GM19468 (cell line): ENCODE measurements at regions not wholly inside any gene's neighbourhood (a gene's known extent, or its start where the extent isn't known, plus 50 kb on each side); places are given as distances from the start of the nearest gene placed in this dataset.
"Not testable (repeated sequence)": the region's sequence is repeated elsewhere in the genome, so short reads cannot be mapped to it uniquely, and the experiment has no call there.

Experiments
- ATAC-seq: cut with Tn5 transposase; IDR thresholded peaks from one replicate; pipeline ENCODE4 v1.9.1; 2021; ENCODE audit warnings: mild to moderate bottlenecking, moderate library complexity, moderate number of reproducible peaks; ENCODE audit not compliant: unreplicated experiment; ENCODE audit errors: extremely low read depth

DNA sequence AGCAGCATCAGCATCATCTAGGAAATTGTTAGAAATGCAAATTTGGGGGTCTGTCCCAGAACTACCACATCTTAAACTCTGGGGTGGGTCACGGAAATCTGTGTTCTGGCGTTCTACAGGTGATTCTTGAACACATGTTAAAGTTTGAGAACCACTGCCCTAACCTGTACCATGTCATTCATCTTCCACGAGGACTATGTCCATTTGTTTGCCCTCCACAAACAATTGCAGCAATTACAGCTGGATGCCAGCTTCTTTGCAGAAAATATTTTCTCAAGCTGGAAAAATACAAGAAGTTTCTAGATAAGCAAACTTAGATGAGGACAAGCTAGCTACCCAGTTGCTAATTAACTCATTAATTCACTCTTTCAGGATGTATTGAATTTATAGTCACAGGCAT is 54.1 kb downstream of the MAFB start:
- ATAC-seq, result no peak

DNA sequence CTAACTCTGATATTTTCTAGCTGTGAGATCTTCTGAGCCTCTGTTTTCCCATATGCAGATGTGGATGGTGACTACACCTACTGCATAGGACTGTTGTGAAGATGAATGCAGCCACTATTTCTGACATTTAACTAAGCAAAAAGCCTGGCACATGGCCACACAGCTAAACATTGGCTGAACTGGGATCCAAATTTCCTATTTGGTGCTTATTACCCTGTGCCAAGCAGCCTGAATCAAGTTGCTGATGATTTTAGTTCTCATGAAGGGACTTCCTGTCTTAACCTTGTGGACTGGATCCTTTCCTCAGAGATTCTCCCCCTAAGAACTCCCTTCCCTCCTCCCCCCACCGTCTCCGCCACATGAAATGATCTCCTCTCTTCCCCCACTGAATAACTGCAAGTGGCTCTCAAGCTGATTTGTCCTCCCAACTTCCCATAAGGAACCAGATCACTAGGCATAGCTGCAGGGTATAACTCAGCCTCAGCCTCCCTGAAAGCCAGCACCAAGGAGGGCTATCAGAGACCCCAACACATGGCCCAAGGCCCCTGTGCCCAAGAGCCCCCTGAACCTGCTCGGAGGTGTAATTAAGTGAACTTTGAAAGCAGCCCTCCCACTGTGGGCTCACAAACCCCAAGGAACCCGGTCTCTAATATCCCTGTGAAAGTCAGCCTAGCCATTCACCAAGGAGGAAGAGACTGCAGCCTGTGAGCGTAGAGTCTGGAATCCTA is 55.7 kb downstream of the MAFB start:
- no peak for ATAC-seq

DNA sequence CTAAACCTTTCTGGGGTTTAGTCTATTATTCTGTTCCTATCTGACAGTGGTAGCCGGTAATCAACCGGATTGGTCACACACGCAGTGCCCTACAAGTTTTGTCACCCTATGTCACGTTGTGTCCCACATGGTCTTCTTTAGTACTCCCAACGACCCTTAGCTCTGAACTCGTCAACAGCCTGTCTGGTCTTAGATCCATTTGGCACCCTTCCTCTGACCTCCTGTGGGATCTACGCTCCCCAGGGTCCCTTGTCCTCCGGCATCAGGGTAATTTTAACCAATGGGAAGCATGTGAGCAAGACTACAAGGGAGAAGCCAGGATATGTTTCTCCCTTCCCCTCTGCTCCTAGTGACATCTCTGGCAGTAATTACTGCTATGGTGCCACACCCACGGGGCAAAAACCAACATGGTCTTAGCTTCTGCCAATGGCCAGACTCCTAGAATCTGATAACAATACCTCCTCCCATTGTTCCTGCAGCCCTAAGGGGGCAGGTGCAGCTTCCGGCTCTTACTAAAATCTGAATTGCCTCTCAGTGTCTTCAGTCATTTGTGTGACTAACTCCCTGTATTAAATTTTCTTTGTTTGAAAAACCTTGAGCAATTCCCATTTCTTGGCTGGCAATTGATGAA is 56.6 kb downstream of the MAFB start:
- no peak for ATAC-seq

DNA sequence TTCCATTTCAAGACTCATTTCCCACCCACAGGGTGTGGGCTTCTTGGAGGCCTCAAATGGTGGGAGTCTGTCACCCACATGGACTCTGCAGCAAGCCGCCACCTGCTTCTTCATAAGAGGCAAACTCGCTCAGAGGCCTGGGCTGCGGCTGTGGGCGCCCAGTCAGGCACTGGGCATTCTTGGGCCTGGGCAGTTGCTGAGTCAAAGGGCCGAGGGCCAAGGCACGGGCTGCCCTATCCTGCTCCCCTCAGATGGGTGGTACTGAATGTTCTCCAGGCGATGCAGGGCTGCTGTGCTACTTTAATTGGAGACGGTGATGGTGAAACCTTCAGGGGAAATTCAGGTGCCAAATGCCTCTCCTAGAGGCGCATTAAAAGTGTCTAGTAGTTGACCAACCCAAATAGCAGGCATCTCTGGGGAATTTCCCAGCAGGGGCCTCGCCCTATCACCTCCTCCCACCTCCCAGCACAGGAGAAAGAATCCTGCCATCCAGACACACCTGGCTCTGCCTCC is 57.9 kb downstream of the MAFB start:
- no peak for ATAC-seq

DNA sequence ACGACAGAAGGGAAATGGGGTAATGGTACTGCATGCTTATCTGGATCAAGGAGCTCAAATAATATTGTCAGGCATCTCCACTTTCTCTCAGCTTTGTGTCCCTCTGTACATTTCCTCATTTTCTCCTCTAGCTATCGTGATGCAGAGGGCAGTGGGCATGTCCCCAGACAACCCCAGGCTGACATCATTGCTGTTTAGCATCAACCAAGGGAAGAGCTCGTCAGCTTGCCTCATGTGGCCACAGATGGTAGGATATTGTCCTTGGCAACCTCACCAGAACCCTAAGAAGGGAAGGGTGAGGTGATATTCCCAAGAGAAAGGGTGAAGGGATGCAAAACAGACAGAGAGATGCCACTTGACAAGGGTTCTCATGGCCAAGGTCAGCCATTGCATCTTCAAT is 58.3 kb downstream of the MAFB start:
- no peak for ATAC-seq

DNA sequence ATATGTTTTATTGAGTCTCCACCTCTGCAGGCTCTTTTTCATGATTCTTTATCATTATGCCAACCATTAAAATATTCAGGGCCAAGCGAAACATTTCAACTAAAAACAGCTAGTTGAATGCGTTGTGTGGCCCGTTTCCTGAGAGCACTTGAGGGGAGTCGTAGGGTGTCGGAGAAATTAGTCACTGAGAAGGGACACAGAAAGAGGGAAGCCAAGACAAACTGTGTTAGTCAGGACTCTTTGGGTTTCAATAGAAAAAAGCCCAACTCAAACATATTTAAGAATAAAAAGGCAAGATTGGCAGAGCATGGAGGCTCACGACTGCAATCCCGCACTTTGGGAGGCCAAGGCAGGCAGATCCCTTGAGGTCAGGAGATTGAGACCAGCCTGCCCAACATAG is 58.9 kb downstream of the MAFB start:
- no peak for ATAC-seq

DNA sequence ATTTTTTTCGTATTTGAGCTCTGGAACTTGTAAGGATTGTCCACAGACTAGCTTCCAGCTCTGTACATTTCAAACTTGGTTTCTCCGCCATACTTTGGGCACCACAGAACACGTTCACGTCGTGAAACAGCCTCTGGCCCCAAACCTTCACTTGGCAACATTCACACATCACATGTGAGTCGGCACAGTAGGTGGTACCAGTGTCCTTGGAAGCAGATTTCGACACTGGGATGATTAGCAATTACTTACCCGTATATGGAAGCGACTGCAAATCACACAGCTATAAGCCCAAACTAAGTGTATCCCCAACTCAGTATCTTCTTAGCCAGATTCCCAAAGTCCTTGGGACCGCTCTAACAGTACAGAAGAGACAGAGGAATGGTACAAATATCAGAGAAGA is 60.2 kb downstream of the MAFB start:
- ATAC-seq, result no peak

DNA sequence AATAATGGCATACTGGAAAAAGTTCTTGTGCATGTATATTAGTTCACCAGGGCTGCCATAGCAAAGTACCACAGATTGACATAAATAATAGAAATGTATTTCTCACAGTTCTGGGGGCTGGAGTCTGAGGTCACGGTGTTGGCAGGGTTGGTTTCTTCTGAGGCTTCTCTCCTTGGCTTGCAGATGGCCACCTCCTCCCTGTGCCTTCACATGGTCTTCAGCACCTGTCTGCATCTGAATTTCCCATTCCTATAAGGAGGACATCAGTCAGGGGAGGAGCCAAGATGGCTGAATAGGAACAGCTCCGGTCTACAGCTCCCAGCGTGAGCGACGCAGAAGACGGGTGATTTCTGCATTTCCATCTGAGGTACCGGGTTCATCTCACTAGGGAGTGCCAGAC is 70.0 kb downstream of the MAFB start:
- ATAC-seq, result not testable (repeated sequence)

DNA sequence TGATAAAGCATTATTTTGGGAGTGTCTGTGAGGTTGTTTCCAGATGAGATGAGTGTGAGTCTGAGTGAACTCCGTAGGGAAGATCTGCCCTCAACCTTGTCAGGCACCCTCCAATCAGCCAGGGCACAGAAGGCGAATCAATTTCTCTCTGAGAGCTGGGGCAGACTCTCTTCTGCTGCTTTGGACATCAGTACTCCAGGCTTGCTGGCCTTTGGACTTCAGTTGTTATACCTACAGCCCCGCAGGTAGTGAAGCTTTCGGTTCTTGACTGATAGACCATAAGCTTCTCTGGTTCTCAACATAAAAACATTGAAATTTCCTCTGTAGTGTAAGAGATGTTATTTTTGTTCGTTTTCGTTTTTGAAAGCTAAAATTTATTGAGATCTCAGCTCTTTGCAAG is 71.4 kb downstream of the MAFB start:
- ATAC-seq, result no peak

DNA sequence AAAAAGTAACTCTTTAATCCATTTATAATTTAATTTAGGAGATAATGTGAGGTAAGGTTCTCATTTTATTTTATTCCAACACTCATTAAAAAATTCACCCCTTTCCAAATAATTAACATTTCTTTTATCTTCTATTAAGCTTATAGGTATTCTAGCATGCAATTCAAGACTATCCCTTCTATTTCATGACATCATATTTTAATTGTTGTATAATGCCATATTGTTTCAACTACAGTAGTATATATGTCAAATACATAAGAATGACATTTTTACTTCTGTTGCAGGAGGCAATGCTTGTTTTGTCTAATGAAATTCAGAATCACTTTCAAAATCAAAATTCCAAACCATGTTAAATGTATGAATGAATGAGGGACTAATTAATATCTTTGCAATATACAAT is 76.2 kb downstream of the MAFB start:
- ATAC-seq, result no peak

DNA sequence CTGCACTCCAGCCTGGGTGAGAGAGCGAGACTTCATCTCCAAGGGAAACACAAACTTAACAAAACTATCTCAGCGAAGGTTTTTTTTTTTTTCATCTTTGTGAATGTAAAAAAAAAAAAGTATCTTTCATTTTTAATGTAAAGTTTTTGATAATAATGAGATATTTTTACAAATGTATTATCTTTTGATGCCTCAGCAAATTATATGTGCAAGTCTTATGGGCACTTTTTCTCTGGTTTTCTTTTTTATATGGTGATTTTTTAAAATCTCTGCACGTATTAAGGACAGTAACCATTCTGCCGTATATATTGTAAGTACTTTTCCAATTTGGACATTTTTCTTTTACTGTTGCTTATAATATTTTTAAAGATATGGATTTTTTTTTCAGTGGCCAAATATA is 76.8 kb downstream of the MAFB start:
- ATAC-seq, result no peak

DNA sequence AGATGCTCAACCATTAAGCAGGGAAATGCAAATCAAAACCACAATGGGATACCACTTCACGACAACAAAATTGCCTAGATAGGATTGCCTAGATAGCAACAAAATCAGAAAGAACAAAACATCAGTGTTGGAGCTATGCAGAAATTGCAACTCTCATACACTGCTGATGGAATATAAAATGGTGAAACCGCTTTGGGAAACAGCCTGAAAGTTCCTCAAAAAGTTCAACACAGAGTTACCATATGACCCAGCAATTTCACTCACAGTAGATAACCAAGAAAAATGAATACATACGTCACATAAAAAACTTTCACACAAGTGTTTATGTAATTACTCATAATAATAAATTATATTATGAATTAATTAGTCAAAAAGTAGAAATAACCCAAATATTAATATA is 78.3 kb downstream of the MAFB start:
- ATAC-seq, result no peak

DNA sequence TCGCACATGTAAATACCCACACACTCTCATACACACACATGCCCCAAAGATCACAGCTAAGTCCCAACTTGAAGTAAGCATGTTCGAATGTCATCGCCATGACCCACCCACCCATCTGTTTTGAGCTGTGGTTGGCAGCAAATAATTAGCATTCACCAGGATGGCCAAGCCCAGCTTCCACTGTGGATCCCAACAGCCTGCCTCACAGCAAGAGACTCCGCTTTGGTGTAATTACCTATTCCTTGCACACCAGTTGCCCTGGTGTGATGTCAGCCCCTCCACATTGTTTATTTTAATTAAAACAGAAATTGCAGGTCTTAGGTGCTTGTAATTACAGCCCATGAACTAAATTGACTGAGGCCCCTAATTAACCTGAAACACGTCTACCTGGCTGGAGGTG is 81.1 kb downstream of the MAFB start:
- no peak for ATAC-seq

DNA sequence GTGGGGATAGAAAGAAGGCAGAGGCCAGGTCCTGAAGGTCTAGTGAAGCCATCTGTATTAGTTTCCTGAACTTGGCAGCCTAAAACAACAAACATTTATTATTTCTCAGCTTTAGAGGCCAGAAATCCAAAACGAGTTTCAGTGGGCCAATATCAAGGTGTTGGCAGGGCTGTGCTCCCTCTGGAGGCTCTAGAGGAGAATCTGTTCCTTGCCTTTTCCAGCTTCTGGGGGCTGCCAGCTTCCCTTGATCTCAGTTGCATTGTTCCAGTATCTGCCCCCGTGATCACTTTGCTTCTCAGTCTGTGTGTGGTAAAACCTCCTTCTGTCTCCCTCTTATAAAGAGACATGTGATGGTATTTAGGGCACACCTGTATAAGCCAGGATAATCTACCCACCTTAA is 82.4 kb downstream of the MAFB start:
- no peak for ATAC-seq

DNA sequence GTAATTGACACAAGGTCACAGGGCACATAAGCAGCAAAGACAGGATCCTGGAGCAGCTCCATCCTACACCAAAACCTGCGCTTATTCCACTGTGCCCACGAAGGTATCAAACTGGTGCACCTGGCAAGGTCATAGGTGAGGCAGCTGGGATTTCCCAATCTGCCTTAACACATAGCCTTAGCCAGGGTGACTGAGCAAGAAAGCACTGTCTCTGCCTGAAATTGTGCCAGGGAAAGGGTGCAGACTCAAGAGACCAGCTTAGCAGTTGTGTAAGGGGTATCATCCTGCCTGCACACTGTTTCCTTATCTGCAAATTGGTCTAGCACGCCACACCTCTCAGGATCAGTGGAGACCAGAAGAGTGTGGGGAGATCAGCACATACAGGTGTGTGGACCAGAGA is 82.8 kb downstream of the MAFB start:
- no peak for ATAC-seq

DNA sequence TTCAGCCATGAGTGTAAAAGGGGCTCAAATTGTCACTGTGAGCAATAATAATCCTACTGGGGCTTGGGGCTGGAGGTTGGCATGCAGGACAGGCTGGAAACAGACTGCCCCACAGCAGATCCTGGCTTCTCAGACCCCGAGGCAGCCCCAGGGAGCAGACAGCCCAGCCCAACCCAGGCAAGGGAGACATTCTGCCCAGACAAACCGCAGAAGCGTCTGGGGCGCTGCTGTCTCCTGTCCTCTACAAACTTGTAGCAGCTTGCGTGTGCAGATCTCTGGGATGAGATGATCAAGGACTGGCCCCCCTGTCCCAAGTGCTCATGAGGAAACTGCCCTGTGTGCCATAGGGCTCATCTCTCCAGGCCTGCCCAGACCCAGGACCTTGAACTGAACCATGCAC is 84.6 kb downstream of the MAFB start:
- no peak for ATAC-seq

DNA sequence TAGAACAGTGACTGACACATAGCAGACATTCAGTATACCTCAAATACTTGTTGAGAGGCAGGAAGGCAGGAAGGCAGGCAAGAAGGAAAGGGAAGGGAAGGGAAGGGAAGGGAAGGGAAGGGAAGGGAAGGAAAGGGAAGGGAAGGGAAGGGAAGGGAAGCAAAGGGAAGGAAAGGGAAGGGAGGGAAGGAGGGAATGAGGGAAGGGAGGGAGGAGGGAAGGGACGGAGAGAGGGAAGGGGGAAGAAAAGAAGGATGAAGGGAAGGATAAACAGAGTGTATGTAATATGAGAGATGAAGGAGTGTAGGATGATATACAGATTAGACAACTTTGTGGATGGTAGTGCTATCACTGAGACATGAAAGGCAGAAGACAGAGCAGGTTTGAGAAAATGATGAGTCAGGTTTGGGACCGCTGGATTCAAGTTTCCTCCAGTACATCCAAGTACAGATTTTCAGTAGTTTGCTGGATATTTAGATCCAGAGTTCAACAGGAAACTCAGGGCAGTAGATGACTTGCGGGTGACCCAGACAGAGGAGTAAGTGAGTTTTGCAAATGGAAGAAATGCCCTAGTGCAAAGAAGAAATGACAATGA is 85.9 kb downstream of the MAFB start:
- ATAC-seq, result no peak

DNA sequence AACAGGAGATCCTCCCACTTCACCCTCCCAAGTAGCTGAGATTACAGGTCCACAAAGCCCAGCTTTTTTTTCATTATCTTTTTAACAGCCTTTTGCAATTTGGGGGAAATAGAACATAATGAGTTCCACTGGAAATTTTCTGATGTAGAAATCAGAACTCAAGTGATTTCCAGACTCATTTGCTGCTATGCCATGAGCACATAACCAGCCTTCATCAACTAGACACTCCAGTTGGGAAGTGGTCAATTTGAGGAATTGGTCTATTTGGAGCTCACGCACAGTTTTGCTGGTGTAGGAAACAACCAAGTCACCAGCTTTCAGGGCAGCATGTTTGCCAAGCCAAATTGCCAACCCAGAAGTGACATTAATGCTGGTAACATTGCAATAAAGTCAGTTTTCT is 86.7 kb downstream of the MAFB start:
- ATAC-seq, result no peak

DNA sequence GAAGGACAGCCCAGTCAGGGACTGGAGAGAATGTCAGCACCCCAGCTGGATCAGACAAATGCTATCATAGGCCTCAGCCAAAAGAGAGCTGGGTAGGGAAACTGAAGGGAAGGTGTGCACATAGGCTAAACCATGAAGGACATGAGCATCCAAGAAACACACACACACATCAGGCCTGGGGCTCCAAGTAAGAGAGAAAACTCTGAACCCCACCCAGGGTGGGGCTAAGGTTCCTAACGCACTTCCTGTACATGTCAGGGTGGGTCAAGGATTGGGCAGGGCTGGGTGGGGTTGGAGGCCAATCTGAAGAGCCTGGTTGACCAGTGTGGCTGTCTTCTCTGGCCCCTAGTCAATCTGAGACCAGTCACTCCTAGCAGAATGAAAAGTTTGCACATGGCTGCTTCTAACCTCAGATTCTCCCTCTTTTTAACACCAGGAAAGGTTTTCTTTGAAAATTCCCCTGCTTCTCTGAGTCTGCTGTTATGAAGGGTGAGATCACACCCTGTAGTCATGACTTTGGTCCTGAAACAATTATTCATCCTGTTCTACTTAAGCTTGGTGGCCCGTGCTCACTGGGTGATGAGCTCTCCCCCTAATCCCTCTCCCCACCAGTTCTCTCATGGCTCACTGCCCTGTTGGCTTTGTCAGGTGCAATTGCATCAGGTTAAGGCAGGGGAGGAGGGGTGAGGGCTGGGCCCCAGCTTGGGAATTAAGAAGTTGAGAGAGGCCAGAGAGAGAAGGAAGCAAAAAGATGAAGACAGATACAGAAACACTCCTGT is 88.4 kb downstream of the MAFB start:
- no peak for ATAC-seq

DNA sequence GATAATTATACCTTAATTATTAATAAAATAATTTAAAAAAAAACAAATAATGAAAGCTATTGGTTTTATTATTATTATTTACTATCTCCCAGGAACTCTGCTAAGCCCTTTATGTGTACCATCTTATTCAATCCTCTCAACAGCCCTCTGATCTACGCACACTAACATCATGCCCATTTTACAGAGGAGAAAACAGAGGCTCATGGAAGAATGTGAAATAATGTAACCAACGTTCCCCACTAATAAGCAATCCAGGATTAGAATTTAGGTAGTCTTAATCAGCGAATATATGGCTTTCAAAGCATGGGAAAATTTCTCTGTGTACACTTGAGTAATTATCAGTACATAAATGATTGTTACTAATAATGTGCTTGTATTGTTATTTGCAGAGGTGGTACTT is 89.0 kb downstream of the MAFB start:
- ATAC-seq, result no peak

DNA sequence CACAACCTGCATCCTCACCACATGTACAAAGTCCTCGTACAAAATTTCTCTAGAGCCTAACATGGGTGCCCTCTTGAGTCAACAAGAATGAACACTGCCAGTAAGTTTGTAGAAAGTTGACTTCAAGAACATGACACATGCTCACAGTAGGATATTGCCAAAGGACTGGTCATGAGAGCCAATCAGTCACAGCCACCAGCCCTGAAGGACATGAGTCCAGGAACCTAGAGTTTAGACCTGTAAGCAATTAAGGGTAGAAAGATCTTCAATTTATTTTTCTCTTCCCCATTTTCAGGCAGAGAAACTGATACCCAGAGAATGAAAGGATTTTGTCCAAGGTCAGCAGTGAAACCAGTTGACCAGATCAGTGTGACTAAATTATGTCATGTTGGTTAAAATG is 96.1 kb downstream of the MAFB start:
- no peak for ATAC-seq
